GM20000 (cell line): ENCODE measurements at regions not wholly inside any gene's neighbourhood (a gene's known extent, or its start where the extent isn't known, plus 50 kb on each side); places are given as distances from the start of the nearest gene placed in this dataset.
"Not testable (repeated sequence)": the region's sequence is repeated elsewhere in the genome, so short reads cannot be mapped to it uniquely, and the experiment has no call there.

Experiments
- DNase-seq: peaks from one replicate; pipeline ENCODE4 v3.0.0; 2012; ENCODE audit warnings: low spot score
- TF ChIP-seq, protein P1 (sequence below): IDR thresholded peaks from 2 replicates; pipeline ENCODE4 v1.5.1; 2012; ENCODE audit warnings: mild to moderate bottlenecking, control low read depth; ENCODE audit errors: extremely low read depth, missing control alignments

DNA sequence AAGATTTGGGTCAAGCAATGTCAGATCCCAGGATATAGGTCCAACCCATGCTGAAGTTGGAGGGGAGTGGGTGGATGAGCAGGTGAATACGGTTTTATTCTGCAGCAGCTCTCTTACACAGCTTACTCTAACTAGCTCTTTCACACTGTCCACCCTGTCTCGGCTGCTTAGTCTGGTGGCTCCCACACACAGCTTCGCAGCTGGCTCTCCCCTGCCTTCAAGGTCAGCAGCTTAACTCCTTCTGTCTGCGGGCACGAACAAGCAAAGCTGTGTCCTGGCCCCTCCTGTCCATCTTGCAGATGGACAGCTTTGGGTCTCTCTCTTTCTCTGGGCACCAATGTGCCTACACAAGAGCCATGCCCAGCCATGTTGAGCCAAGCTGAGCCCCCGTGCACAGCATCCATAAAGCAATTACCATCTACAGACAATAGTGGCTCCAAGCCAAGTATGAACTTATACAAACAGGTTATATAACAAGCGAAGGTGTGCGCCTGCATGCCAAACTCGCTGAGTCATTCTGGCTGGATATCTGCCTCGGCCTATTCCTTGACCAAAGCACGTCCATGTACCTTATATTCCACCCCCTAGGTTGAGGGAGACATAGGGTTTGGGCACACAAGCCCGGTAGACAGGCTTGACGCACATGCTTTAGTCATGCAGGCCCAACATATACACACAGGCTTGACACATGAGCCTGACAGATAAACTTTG, 1307.8 kb upstream of the RAG2 start:
- TF ChIP-seq, protein P1, sequence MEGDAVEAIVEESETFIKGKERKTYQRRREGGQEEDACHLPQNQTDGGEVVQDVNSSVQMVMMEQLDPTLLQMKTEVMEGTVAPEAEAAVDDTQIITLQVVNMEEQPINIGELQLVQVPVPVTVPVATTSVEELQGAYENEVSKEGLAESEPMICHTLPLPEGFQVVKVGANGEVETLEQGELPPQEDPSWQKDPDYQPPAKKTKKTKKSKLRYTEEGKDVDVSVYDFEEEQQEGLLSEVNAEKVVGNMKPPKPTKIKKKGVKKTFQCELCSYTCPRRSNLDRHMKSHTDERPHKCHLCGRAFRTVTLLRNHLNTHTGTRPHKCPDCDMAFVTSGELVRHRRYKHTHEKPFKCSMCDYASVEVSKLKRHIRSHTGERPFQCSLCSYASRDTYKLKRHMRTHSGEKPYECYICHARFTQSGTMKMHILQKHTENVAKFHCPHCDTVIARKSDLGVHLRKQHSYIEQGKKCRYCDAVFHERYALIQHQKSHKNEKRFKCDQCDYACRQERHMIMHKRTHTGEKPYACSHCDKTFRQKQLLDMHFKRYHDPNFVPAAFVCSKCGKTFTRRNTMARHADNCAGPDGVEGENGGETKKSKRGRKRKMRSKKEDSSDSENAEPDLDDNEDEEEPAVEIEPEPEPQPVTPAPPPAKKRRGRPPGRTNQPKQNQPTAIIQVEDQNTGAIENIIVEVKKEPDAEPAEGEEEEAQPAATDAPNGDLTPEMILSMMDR = no peak
- DNase-seq = no peak

DNA sequence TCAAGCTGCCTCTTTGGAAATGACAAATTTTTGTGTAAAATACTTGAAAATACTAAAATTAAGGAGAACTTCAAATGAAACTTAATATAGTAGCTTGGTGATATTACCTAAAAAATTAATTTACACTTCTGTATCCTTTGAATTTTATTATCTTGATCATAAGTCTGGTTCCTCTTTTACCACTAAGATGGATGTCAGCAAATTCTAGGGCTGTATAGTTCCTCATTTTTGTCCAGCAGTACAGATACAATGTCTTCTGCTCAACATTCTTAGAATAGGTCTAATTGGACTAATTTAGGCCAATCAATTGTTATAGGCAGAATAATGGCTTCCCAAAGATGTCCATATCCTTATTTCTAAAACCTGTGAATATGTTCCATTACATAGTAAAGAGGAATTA, 1298.0 kb upstream of the RAG2 start:
- DNase-seq = no peak
- TF ChIP-seq, protein P1 = no peak

DNA sequence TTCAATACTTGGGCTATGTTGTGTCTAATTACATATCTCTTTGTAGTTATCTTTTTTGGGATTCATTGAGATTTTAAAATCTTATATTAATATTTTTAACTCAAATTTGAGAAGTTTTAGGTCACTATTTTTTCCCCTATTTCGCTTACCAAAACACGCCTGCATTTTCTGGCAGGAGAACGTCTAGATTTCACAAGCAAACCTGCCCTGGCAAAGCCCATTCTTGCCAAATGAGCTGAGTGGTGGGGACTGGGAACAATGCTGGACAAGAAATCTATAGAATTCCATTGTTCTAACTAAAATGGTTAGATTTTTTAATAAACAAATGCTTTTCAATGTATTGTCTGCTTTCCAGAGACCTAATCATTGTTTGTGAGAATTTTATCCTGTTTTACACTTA, 1283.7 kb upstream of the RAG2 start:
- TF ChIP-seq, protein P1 = no peak
- no peak for DNase-seq

DNA sequence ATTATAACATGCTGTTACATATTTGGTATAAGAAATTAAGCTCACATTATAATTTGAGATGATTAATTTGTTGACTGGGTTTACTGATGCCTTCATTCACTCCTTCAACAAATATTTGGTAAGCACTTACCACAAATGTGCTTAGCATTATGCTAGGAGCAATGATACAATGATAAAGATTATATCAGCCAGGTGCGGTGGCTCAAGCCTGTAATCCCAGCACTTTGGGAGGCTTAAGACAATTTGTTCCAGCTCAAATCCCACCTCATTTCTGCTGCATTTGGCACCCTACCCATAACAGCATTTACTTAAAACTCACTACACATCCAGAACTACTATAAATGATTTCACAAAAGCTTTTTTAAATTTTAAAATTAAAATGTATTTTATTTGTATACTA, 1263.6 kb upstream of the RAG2 start:
- TF ChIP-seq, protein P1 = no peak
- no peak for DNase-seq

DNA sequence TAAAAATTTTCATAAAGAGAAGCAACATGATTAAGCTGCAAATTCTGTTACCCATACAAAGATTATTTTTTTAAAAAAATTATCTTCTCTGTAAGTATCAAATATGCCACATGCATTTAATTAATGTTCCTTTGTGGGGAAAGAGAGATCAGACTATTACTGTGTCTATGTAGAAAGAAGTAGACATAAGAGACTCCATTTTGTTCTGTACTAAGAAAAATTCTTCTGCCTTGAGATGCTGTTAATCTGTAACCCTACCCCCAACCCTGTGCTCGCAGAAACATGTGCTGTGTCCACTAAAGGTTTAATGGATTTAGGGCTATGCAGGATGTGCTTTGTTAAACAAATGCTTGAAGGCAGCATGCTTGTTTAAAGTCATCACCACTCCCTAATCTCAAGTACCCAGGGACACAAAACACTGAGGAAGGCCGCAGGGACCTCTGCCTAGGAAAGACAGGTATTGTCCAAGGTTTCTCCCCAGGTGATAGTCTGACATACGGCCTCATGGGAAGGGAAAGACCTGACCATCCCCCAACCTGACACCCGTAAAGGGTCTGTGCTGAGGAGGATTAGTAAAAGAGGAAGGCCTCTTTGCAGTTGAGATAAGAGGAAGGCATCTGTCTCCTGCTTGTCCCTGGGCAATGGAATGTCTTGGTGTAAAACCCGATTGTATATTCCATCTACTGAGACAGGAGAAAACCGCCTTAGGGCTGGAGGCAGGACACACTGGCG, 1260.9 kb upstream of the RAG2 start:
- DNase-seq = not testable (repeated sequence)

DNA sequence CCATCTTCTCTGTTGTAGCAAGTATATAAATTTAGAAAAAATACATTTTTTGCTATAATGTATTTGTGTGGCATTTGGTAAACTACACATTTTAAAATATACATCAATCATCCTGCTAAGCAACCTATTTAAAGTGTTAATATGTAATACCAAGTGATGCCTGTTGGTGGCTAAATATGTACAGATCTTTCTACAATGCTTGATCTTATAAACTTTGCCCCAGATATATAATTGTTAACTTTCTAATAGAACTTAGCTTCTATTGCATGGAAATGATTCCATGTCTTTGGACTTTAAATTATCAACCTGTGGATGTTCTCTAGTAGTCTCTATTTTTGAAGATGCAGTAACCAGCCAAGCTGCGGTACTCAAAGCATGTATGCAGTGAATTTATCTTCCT, 1260.4 kb upstream of the RAG2 start:
- no peak for DNase-seq
- TF ChIP-seq, protein P1 = no peak

DNA sequence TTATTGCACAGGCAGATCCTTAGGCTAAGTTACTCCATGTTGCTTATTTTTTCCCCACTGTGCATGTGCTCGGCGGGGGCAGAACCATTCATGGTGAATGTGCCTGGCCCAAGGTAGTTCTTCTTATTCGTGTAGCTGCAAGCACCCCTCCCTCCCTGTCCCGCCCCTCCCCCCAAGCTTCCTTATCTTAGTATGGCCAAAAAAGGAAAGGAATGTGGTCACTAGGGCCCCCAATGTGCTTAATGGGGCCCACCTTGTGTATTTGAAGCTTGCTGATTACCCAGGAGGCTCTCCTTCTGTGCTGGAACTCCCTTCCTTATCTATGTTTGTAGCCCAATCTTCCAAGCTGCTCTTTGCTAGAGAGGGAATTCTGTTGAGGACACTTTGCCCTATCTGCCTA, 1259.7 kb upstream of the RAG2 start:
- DNase-seq = no peak
- TF ChIP-seq, protein P1 = no peak

DNA sequence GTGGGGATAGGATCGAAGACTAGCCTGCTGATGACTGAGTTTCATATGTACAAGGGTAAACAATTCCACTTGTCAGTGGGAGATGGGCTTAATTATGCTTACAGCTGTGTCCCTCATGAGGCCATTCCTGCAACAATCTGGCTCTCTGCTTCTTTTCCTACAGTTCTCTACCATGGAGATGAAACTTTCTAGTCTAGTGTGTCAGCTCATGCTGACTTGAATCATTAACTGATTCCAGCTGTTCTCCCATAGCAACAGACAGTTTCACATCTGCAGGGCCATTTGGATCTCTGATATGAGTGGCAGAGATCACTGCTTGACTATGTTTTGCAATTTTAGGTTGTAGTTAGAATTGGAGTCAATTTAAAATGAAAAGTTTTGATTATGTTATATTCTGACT, 1251.7 kb upstream of the RAG2 start:
- TF ChIP-seq, protein P1 = no peak

More for the DNA sequence above, 1251.7 kb upstream of the RAG2 start:
- no peak for DNase-seq
